HCT116 (cell line): ENCODE measurements at regions not wholly inside any gene's neighbourhood (a gene's known extent, or its start where the extent isn't known, plus 50 kb on each side); places are given as distances from the start of the nearest gene placed in this dataset.

Experiments used
- CTCF ChIP-seq, 3 experiments: fragments of 200-600 bp in 1 of 3; sonication (generic) in 1 of 3; IDR thresholded peaks in 2 of 3; conservative IDR thresholded peaks in 1 of 3; 2 replicates each; pipeline ENCODE4 v1.5.1; 2012 to 2017; ENCODE audit warnings: low read depth in 2 of 3, low read length in 2 of 3, antibody characterized with exemption in 1 of 3, borderline replicate concordance in 1 of 3, control low read depth in 1 of 3, mild to moderate bottlenecking in 1 of 3, mixed read lengths in 1 of 3, mixed run types in 1 of 3, moderate library complexity in 1 of 3; ENCODE audit not compliant: insufficient read depth in 1 of 3
- EGR1 ChIP-seq: IDR thresholded peaks from 2 replicates; pipeline ENCODE4 v1.6.1; 2012; ENCODE audit warnings: low read depth
- EZH2 ChIP-seq: fragments of 200-600 bp; sonication (generic); IDR thresholded peaks from 2 replicates; pipeline ENCODE4 v1.6.1; 2017; ENCODE audit warnings: antibody characterized with exemption, mixed run types
- EZH2phosphoT487 ChIP-seq: fragments of 200-600 bp; IDR thresholded peaks from 2 replicates; pipeline ENCODE4 v1.6.1; 2018; ENCODE audit warnings: antibody characterized with exemption, borderline replicate concordance
- MAX ChIP-seq: IDR thresholded peaks from 2 replicates; pipeline ENCODE4 v1.6.1; 2012
- POLR2A ChIP-seq: IDR thresholded peaks from 2 replicates; pipeline ENCODE4 v1.7.0; 2011; ENCODE audit warnings: borderline replicate concordance; ENCODE audit not compliant: insufficient read depth, insufficient read length; ENCODE audit errors: extremely low read depth
- POLR2AphosphoS5 ChIP-seq: IDR thresholded peaks from 2 replicates; pipeline ENCODE4 v1.6.1; 2011; ENCODE audit warnings: mild to moderate bottlenecking, low read depth, low read length, moderate library complexity
- ZNF274 ChIP-seq: fragments of 200-500 bp; sonication (Bioruptor generic); IDR thresholded peaks from 2 replicates; pipeline ENCODE4 v1.6.1; 2014; ENCODE audit warnings: mild to moderate bottlenecking, low read depth, low read length, inconsistent platforms
- TF ChIP-seq, protein P1 (sequence below): IDR thresholded peaks from 2 replicates; pipeline ENCODE4 v1.6.1; 2012; ENCODE audit warnings: low read depth
- TF ChIP-seq, protein P2 (sequence below): IDR thresholded peaks from 2 replicates; pipeline ENCODE4 v1.6.1; 2012

GRCh38 chr15:35150361-35150760, 65.3 kb upstream of the NANOGP8 start:
- TF ChIP-seq CTCF (IDR thresholded peaks at IDR 0.05 in 2 of 3, conservative IDR thresholded peaks at IDR 0.05 in 1 of 3; ENCODE audit: borderline replicate concordance in 1 of 3, insufficient read depth in 1 of 3, low read depth in 2 of 3, low read length in 2 of 3) (no peak), POLR2A (no peak), POLR2AphosphoS5 (no peak), EZH2phosphoT487 (no peak), EGR1 (no peak), ZNF274 (no peak), MAX (no peak), EZH2 (no peak)
- TF ChIP-seq, protein P1, sequence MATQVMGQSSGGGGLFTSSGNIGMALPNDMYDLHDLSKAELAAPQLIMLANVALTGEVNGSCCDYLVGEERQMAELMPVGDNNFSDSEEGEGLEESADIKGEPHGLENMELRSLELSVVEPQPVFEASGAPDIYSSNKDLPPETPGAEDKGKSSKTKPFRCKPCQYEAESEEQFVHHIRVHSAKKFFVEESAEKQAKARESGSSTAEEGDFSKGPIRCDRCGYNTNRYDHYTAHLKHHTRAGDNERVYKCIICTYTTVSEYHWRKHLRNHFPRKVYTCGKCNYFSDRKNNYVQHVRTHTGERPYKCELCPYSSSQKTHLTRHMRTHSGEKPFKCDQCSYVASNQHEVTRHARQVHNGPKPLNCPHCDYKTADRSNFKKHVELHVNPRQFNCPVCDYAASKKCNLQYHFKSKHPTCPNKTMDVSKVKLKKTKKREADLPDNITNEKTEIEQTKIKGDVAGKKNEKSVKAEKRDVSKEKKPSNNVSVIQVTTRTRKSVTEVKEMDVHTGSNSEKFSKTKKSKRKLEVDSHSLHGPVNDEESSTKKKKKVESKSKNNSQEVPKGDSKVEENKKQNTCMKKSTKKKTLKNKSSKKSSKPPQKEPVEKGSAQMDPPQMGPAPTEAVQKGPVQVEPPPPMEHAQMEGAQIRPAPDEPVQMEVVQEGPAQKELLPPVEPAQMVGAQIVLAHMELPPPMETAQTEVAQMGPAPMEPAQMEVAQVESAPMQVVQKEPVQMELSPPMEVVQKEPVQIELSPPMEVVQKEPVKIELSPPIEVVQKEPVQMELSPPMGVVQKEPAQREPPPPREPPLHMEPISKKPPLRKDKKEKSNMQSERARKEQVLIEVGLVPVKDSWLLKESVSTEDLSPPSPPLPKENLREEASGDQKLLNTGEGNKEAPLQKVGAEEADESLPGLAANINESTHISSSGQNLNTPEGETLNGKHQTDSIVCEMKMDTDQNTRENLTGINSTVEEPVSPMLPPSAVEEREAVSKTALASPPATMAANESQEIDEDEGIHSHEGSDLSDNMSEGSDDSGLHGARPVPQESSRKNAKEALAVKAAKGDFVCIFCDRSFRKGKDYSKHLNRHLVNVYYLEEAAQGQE: no peak
- TF ChIP-seq, protein P2, sequence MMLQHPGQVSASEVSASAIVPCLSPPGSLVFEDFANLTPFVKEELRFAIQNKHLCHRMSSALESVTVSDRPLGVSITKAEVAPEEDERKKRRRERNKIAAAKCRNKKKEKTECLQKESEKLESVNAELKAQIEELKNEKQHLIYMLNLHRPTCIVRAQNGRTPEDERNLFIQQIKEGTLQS: no peak
